Peyer's patch (tissue), 4 donors: ENCODE measurements at regions not wholly inside any gene's neighbourhood (a gene's known extent, or its start where the extent isn't known, plus 50 kb on each side); places are given as distances from the start of the nearest gene placed in this dataset.

Experiments
- DNase-seq, 3 donors: peaks; one replicate each; pipeline ENCODE4 v3.0.0-alpha.2; 2017 to 2019
- H3K27ac ChIP-seq, 4 donors: fragments of 200-600 bp; sonication (generic); one replicate each; pipeline ENCODE4 v1.5.1; 2016 to 2019
- H3K27me3 ChIP-seq, 2 donors: fragments of 200-600 bp; sonication (generic); one replicate each; pipeline ENCODE4 v1.5.1; 2019
- H3K36me3 ChIP-seq, 3 donors: fragments of 200-600 bp; sonication (generic); one replicate each; pipeline ENCODE4 v1.5.1; 2016 to 2019
- H3K4me1 ChIP-seq, 4 donors: fragments of 200-600 bp; sonication (generic); one replicate each; pipeline ENCODE4 v1.5.1; 2016 to 2019
- H3K4me3 ChIP-seq, 4 donors: fragments of 200-600 bp; sonication (generic); 1 replicate in 3 of 4; 2 replicates in 1 of 4; pipeline ENCODE4 v1.5.1; 2016 to 2019; ENCODE audit warnings: mild to moderate bottlenecking in 1 of 4
- H3K9me3 ChIP-seq, 4 donors: fragments of 200-600 bp; sonication (generic); one replicate each; pipeline ENCODE4 v1.5.1; 2016 to 2019; ENCODE audit warnings: mild to moderate bottlenecking in 1 of 4
- CTCF ChIP-seq, 6 experiments: fragments of 450-650 bp in 4 of 6; fragments of 200-600 bp in 2 of 6; sonication (generic) in 1 of 6; IDR thresholded peaks; one replicate each; pipeline ENCODE4 v1.5.1; 2017 to 2019; ENCODE audit warnings: antibody characterized with exemption in 6 of 6, mild to moderate bottlenecking in 3 of 6, moderate library complexity in 1 of 6
- POLR2A ChIP-seq, 2 donors: fragments of 450-650 bp; IDR thresholded peaks; one replicate each; pipeline ENCODE4 v1.5.1; 2017; ENCODE audit warnings: antibody characterized with exemption in 2 of 2, mild to moderate bottlenecking in 2 of 2, moderate library complexity in 2 of 2

GRCh38 chr5:2203774-2204173 is 321.0 kb upstream of the IRX4 start:
- no peak for DNase-seq
- H3K4me3 ChIP-seq = no peak overlapping the region
- no peaks in the 10 kb centered on the region for H3K4me1 ChIP-seq
- H3K27me3 ChIP-seq = no peaks in the 10 kb centered on the region
- no peaks in the 10 kb centered on the region for H3K36me3 ChIP-seq
- TF ChIP-seq POLR2A (IDR thresholded peaks at IDR 0.05) (no peak), CTCF (IDR thresholded peaks at IDR 0.05) (no peak)
- H3K9me3 ChIP-seq = no peaks in the 10 kb centered on the region
- H3K27ac ChIP-seq = no peak overlapping the region

- no peaks in the 10 kb centered on the region for H3K4me1 ChIP-seq
- H3K4me3 ChIP-seq = no peak overlapping the region
- TF ChIP-seq POLR2A (IDR thresholded peaks at IDR 0.05) = no peak
- TF ChIP-seq CTCF (IDR thresholded peaks at IDR 0.05) = no peak
- no peaks in the 10 kb centered on the region for H3K36me3 ChIP-seq
- DNase-seq = peak in 1 of 3 donors; percentile 17
- H3K27me3 ChIP-seq = no peaks in the 10 kb centered on the region
- H3K9me3 ChIP-seq = no peaks in the 10 kb centered on the region
- H3K27ac ChIP-seq = no peak overlapping the region
These were observed 319.1 kb upstream of the IRX4 start for GRCh38 chr5:2201832-2202231.

- Histone ChIP-seq H3K36me3 (no peaks in the 10 kb centered on the region), H3K9me3 (no peaks in the 10 kb centered on the region), H3K4me3 (no peak overlapping the region), H3K27me3 (no peaks in the 10 kb centered on the region), H3K27ac (no peak overlapping the region), H3K4me1 (no peaks in the 10 kb centered on the region)
- TF ChIP-seq POLR2A (IDR thresholded peaks at IDR 0.05) (no peak), CTCF (IDR thresholded peaks at IDR 0.05) (no peak)
- DNase-seq = no peak
These were observed 318.7 kb upstream of the IRX4 start for GRCh38 chr5:2201421-2201820.

- Histone ChIP-seq H3K27me3 (no peaks in the 10 kb centered on the region), H3K36me3 (no peaks in the 10 kb centered on the region), H3K27ac (no peak overlapping the region), H3K9me3 (no peaks in the 10 kb centered on the region), H3K4me1 (no peaks in the 10 kb centered on the region), H3K4me3 (no peak overlapping the region)
- TF ChIP-seq CTCF (IDR thresholded peaks at IDR 0.05) (no peak), POLR2A (IDR thresholded peaks at IDR 0.05) (no peak)
- peak in 1 of 3 donors; percentile 22 for DNase-seq
These were observed 318.3 kb upstream of the IRX4 start for GRCh38 chr5:2201011-2201410.

- H3K36me3 ChIP-seq = no peaks in the 10 kb centered on the region
- no peaks in the 10 kb centered on the region for H3K4me1 ChIP-seq
- DNase-seq = peak in 1 of 3 donors; percentile 30
- no peaks in the 10 kb centered on the region for H3K27me3 ChIP-seq
- H3K9me3 ChIP-seq = no peaks in the 10 kb centered on the region
- no peak overlapping the region for H3K27ac ChIP-seq
- no peak overlapping the region for H3K4me3 ChIP-seq
- TF ChIP-seq CTCF (IDR thresholded peaks at IDR 0.05) (no peak), POLR2A (IDR thresholded peaks at IDR 0.05) (no peak)
These were observed 317.7 kb upstream of the IRX4 start for GRCh38 chr5:2200261-2200950.

- H3K36me3 ChIP-seq = no peaks in the 10 kb centered on the region
- DNase-seq = peak in 1 of 3 donors; percentile 22
- no peaks in the 10 kb centered on the region for H3K27me3 ChIP-seq
- TF ChIP-seq POLR2A (IDR thresholded peaks at IDR 0.05) (no peak), CTCF (IDR thresholded peaks at IDR 0.05) (no peak)
- H3K9me3 ChIP-seq = no peaks in the 10 kb centered on the region
- no peak overlapping the region for H3K4me3 ChIP-seq
- no peak overlapping the region for H3K27ac ChIP-seq
- no peaks in the 10 kb centered on the region for H3K4me1 ChIP-seq
These were observed 317.0 kb upstream of the IRX4 start for GRCh38 chr5:2199697-2200096.
